C4-2B (cell line): ENCODE measurements at regions not wholly inside any gene's neighbourhood (a gene's known extent, or its start where the extent isn't known, plus 50 kb on each side); places are given as distances from the start of the nearest gene placed in this dataset.

ENCODE experiments used
- CTCF ChIP-seq: fragments of 450-650 bp; conservative IDR thresholded peaks from 2 replicates; pipeline ENCODE4 v1.5.1; 2017; ENCODE audit warnings: mild to moderate bottlenecking
- ZFX ChIP-seq: fragments of 450-650 bp; IDR thresholded peaks from 2 replicates; pipeline ENCODE4 v1.6.1; 2017

- no peak for TF ChIP-seq CTCF
- no peak for TF ChIP-seq ZFX
Measured at GRCh38 chrX:139327355-139327754, 203.2 kb upstream of the F9 start.
